Thyroid gland (tissue), 4 donors: ENCODE measurements at regions not wholly inside any gene's neighbourhood (a gene's known extent, or its start where the extent isn't known, plus 50 kb on each side); places are given as distances from the start of the nearest gene placed in this dataset.

ENCODE experiments used
- DNase-seq, 2 donors: peaks; one replicate each; pipeline ENCODE4 v3.0.0-alpha.2; 2019
- H3K27ac ChIP-seq, 3 donors: fragments of 200-600 bp; sonication (generic); 1 replicate in 2 of 3; 2 replicates in 1 of 3; pipeline ENCODE4 v1.5.1; 2016 to 2019; ENCODE audit warnings: mild to moderate bottlenecking in 1 of 3, moderate library complexity in 1 of 3
- H3K27me3 ChIP-seq: fragments of 200-600 bp; sonication (generic); one replicate; pipeline ENCODE4 v1.5.1; 2019
- H3K36me3 ChIP-seq, 2 donors: fragments of 200-600 bp; sonication (generic); one replicate each; pipeline ENCODE4 v1.5.1; 2016 to 2019
- H3K4me1 ChIP-seq, 2 donors: fragments of 200-600 bp; sonication (generic); one replicate each; pipeline ENCODE4 v1.5.1; 2017 to 2019
- H3K4me3 ChIP-seq, 3 donors: fragments of 200-600 bp; sonication (generic); replicated peaks in 1 of 3; 1 replicate in 2 of 3; 2 replicates in 1 of 3; pipeline ENCODE4 v1.5.1; 2016; ENCODE audit warnings: mild to moderate bottlenecking in 1 of 3
- H3K9me3 ChIP-seq: fragments of 200-600 bp; sonication (generic); one replicate; pipeline ENCODE4 v1.5.1; 2017
- POLR2A ChIP-seq, 2 donors: fragments of 450-650 bp; IDR thresholded peaks; one replicate each; pipeline ENCODE4 v1.6.1; 2017; ENCODE audit warnings: antibody characterized with exemption in 2 of 2, mild to moderate bottlenecking in 2 of 2, moderate library complexity in 1 of 2
- WGBS, 2 donors: methylation state at CpG; one replicate each; pipeline ENCODE4 v1.1.5; 2017; 5-methylcytosine and 5-hydroxymethylcytosine counted together
- intact Hi-C: fragments of 100-400 bp; cut with DNase I; formaldehyde crosslinking; loops from one replicate; pipeline ENCODE4 v1.15.1; 2023
- TF ChIP-seq, protein P1 (sequence below), 6 experiments: fragments of 200-600 bp in 3 of 6; fragments of 450-650 bp in 3 of 6; sonication (generic) in 3 of 6; IDR thresholded peaks; one replicate each; pipeline ENCODE4 v1.5.1; 2016 to 2019; ENCODE audit warnings: antibody characterized with exemption in 6 of 6, mild to moderate bottlenecking in 2 of 6, inconsistent platforms in 1 of 6, moderate library complexity in 1 of 6

DNA sequence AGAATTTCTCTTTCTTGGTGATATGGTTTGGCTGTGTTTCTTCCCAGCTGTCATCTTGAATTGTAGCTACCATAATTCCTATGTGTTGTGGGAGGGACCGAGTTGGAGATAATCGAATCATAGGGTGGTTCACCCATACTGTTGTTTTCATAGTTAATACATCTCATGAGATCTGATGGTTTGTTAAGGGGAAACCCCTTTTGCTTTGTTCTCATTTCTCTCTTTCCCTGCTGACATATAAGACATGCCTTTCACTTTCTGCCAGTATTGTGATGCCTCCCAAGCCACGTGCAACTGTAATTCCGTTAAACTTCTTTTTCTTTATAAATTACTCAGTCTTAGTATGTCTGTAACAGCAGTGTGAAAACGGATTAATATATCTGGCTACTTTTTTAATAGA lies 179.0 kb downstream of the VCY1B start:
- Histone ChIP-seq H3K9me3 (no peaks in the 10 kb centered on the region), H3K4me1 (no peaks in the 10 kb centered on the region), H3K27ac (no peak overlapping the region), H3K36me3 (no peaks in the 10 kb centered on the region), H3K27me3 (no peaks in the 10 kb centered on the region), H3K4me3 (no peak overlapping the region)
- intact Hi-C loops, result no loop called here
- 74 to 76% methylated on average over 5 of the region's 5 CpGs for WGBS, 2 donors
- no peak for DNase-seq
- TF ChIP-seq, protein P1, sequence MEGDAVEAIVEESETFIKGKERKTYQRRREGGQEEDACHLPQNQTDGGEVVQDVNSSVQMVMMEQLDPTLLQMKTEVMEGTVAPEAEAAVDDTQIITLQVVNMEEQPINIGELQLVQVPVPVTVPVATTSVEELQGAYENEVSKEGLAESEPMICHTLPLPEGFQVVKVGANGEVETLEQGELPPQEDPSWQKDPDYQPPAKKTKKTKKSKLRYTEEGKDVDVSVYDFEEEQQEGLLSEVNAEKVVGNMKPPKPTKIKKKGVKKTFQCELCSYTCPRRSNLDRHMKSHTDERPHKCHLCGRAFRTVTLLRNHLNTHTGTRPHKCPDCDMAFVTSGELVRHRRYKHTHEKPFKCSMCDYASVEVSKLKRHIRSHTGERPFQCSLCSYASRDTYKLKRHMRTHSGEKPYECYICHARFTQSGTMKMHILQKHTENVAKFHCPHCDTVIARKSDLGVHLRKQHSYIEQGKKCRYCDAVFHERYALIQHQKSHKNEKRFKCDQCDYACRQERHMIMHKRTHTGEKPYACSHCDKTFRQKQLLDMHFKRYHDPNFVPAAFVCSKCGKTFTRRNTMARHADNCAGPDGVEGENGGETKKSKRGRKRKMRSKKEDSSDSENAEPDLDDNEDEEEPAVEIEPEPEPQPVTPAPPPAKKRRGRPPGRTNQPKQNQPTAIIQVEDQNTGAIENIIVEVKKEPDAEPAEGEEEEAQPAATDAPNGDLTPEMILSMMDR (IDR thresholded peaks at IDR 0.05), result no peak
- TF ChIP-seq POLR2A (IDR thresholded peaks at IDR 0.05), result no peak

DNA sequence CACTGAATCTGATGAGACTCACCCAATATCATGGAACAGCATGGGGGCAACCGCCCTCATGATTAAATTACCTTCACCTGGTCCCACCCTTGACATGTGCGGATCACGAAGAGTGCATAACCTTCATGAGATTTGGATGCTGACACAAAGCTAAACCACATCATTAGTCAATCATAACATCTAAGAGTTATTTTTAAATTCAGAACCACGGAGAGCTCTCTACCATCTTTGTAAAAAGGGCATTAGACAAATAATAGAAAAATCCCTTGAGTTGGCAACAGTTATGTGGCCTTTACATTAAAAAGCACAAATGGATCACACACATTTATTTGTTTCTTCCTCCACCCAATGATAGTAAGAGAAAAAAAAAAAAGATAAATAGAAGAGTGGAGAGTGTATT lies 182.2 kb downstream of the VCY1B start:
- H3K4me1 ChIP-seq, result no peaks in the 10 kb centered on the region
- no peaks in the 10 kb centered on the region for H3K36me3 ChIP-seq
- no peak for DNase-seq
- no peak overlapping the region for H3K27ac ChIP-seq
- H3K9me3 ChIP-seq, result no peaks in the 10 kb centered on the region
- intact Hi-C loops, result no loop called here
- H3K27me3 ChIP-seq, result no peaks in the 10 kb centered on the region
- no peak for TF ChIP-seq POLR2A (IDR thresholded peaks at IDR 0.05)
- TF ChIP-seq, protein P1 (IDR thresholded peaks at IDR 0.05), result no peak
- H3K4me3 ChIP-seq, result no peak overlapping the region
- WGBS, 2 donors, result 73 to 85% methylated on average over 4 of the region's 4 CpGs

DNA sequence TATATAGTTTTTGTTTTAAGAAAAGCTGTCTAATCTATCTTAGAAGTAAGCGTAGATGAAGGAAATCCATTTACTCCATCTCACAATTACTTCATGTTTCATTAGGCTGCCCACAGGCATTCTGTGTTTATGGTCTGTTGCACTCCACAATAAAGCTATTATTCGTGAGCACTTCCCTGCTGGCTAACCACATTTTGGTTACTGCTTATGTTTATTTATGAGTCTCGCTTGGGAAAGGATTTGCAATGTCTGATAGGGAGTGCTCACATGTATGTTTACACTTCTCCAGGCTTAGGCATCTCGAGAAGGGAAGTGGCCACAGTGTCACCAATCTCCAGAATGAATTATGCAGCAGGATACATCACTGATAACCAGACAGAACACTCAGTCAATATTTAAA lies 190.9 kb downstream of the VCY1B start:
- no peaks in the 10 kb centered on the region for H3K4me1 ChIP-seq
- intact Hi-C loops, result no loop called here
- H3K27ac ChIP-seq, result no peak overlapping the region
- H3K4me3 ChIP-seq, result no peak overlapping the region
- no peaks in the 10 kb centered on the region for H3K27me3 ChIP-seq
- no peaks in the 10 kb centered on the region for H3K9me3 ChIP-seq
- no peak for DNase-seq
- no peaks in the 10 kb centered on the region for H3K36me3 ChIP-seq
- WGBS, 2 donors, result 14 to 27% methylated on average over 3 to 4 of the region's 4 CpGs
- no peak for TF ChIP-seq POLR2A (IDR thresholded peaks at IDR 0.05)
- TF ChIP-seq, protein P1 (IDR thresholded peaks at IDR 0.05), result no peak

DNA sequence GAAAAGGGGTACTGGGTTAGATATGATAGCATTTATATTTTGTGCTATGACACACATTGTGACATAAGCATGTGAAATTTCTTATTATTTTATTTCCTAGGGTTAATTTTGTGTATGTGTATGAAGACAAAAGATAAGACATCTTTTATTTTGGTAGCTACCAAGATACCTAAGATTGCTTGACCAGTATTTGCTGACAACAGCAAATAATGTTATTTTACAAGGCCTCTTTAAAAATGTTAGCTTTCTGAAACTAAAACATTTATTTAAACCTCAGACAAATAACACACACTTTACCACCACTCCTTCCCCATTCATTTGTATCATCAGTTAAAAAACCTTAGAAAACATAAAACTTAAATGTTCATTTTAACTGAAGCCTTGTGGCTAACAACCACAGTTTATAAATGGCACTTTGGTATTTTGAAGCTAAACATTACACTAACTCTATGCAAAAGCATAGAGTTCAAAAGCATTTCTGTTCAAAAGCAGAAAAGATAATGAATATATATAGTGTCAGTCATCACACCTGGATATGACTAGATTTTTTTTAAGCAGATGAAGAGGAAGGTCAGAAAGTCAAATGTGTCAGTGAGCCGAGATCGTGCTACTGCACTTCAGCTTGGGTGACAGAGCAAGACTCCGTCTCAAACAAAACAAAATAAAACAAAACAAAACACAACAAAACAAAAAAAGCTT lies 193.0 kb downstream of the VCY1B start:
- intact Hi-C loops, result no loop called here
- Histone ChIP-seq H3K9me3 (no peaks in the 10 kb centered on the region), H3K27ac (no peak overlapping the region), H3K4me1 (no peaks in the 10 kb centered on the region), H3K27me3 (no peaks in the 10 kb centered on the region), H3K36me3 (no peaks in the 10 kb centered on the region), H3K4me3 (no peak overlapping the region)
- WGBS, 2 donors, result 22 to 41% methylated on average over 3 of the region's 3 CpGs
- TF ChIP-seq, protein P1 (IDR thresholded peaks at IDR 0.05), result no peak
- TF ChIP-seq POLR2A (IDR thresholded peaks at IDR 0.05), result no peak
- no peak for DNase-seq

DNA sequence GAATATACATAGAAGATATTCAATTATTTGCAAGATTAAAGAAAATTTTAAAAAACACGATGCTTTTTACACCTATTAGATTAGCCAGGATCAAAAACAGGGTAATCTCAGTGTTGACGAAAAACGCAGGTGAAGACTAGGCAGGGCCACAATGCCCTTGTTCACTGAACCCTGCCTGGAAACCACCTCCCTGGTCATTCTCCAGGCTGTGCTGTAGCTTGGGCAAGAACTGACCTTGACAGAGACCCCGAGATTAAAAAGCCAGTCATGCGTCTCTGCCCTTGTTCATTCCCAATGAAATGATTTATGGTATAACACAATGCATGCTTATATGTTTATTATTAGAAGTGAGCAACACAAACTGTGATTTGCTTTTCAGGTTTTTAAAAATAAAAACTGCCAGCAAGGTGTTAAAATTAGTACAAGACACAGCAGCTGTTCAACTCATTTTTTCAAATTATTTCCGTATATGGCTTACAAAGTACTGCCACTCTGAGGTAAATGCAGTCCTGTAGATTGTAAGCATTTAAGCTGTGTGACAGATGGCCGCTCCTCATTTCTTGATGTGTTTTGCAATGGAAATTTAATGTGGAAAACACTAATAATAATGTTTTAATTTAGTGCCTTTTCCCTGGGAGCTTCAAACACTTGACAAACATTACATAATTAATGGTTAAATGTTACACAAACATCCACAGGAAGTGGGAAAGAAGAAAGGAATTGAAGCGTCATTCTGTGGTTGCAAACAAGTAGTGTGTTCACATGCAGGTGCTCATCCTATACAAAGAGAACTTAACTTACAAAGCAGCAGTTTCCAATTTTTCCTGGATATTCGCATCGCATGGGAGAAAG lies 200.2 kb downstream of the VCY1B start:
- no peak for DNase-seq
- intact Hi-C loops, result no loop called here
- Histone ChIP-seq H3K36me3 (no peaks in the 10 kb centered on the region), H3K27me3 (no peaks in the 10 kb centered on the region), H3K4me3 (no peak overlapping the region), H3K27ac (no peak overlapping the region), H3K4me1 (no peaks in the 10 kb centered on the region), H3K9me3 (no peaks in the 10 kb centered on the region)
- TF ChIP-seq, protein P1 (IDR thresholded peaks at IDR 0.05), result no peak
- TF ChIP-seq POLR2A (IDR thresholded peaks at IDR 0.05), result no peak
- 62% methylated on average over 10 of the region's 10 CpGs for WGBS, 2 donors
